ENCODE measurements at regions not wholly inside any gene's neighbourhood (a gene's known extent, or its start where the extent isn't known, plus 50 kb on each side); places are given as distances from the start of the nearest gene placed in this dataset.

DNA sequence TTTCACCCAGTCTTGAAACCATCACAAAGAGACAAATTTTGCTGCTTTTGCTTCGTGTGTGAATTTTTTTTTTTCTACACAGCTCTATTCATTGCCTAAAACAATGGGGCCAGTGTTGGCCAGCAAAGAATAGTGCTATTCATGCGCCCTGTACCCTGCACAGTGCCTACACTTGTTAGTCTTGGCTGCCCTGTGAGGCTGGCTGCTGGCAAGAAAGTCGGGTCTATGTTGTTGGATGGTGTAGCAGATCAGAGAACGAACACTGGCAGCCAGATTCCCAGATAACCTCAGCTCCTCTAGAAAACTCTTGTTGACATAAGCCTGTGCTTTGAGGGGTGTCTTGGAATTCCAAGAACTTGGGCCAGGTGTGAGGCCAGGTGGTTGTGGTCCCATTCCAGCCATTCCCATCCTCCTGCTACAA lies 455.7 kb upstream of the TCF4 start:
- TF ChIP-seq POLR2AphosphoS5 (IDR thresholded peaks at IDR 0.05) = no peak
- TF ChIP-seq EP300 (IDR thresholded peaks at IDR 0.05) = no peak
- TF ChIP-seq, protein P1, sequence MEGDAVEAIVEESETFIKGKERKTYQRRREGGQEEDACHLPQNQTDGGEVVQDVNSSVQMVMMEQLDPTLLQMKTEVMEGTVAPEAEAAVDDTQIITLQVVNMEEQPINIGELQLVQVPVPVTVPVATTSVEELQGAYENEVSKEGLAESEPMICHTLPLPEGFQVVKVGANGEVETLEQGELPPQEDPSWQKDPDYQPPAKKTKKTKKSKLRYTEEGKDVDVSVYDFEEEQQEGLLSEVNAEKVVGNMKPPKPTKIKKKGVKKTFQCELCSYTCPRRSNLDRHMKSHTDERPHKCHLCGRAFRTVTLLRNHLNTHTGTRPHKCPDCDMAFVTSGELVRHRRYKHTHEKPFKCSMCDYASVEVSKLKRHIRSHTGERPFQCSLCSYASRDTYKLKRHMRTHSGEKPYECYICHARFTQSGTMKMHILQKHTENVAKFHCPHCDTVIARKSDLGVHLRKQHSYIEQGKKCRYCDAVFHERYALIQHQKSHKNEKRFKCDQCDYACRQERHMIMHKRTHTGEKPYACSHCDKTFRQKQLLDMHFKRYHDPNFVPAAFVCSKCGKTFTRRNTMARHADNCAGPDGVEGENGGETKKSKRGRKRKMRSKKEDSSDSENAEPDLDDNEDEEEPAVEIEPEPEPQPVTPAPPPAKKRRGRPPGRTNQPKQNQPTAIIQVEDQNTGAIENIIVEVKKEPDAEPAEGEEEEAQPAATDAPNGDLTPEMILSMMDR (IDR thresholded peaks at IDR 0.05) = no peak
- TF ChIP-seq POLR2A (IDR thresholded peaks at IDR 0.05) = no peak
- peak; percentile 63 for DNase-seq
- peaks cover 0 to 6% (median 3%) of the 10 kb centered on the region in 4 donors for H3K9me3 ChIP-seq
- no peak overlapping the region for H3K4me3 ChIP-seq
- no peaks in the 10 kb centered on the region for H3K27me3 ChIP-seq
- 43 to 74% methylated on average over 4 of the region's 4 CpGs for WGBS, 2 donors
- no peaks in the 10 kb centered on the region for H3K4me1 ChIP-seq
- H3K36me3 ChIP-seq = no peaks in the 10 kb centered on the region
- no peak overlapping the region for H3K27ac ChIP-seq
- intact Hi-C loops (cut with DNase I) = no loop called here

DNA sequence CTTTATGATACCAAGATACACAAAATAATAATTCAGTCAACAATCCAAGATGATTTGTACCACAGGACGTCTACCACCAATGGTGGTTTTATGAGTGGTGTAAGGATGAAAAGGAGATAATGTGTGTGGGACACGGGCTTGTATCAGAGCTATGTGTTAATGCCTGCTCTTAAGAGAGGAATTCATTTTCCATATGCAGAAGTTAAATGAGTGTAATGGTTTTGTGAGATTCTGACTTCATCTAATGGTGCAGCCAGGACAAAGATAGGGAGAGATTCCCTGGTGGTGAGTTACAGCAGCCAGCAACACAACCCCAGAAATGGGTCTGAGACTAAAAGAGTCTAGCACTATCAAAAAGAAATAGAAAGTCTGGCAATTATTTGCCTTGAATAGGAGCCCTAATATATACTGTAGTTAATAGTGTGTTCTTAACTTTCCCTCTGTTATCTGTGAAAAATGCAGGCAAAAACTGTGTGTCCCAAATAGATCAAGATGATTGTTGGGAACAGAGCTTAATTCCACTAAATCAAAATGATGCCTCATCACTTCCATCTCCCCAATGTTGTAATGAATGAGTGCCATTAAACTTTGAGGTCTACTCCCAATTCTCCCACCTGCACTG lies 455.0 kb upstream of the TCF4 start:
- Histone ChIP-seq H3K4me3 (no peak overlapping the region), H3K36me3 (no peaks in the 10 kb centered on the region), H3K9me3 (no peaks in the 10 kb centered on the region), H3K4me1 (no peaks in the 10 kb centered on the region), H3K27ac (no peak overlapping the region), H3K27me3 (no peaks in the 10 kb centered on the region)
- WGBS, 2 donors = 73 to 81% methylated on average over 2 of the region's 2 CpGs
- no peak for DNase-seq
- intact Hi-C loops (cut with DNase I) = no loop called here
- TF ChIP-seq POLR2AphosphoS5 (IDR thresholded peaks at IDR 0.05) (no peak), POLR2A (IDR thresholded peaks at IDR 0.05) (no peak), EP300 (IDR thresholded peaks at IDR 0.05) (no peak)
- TF ChIP-seq, protein P1 (IDR thresholded peaks at IDR 0.05) = no peak

DNA sequence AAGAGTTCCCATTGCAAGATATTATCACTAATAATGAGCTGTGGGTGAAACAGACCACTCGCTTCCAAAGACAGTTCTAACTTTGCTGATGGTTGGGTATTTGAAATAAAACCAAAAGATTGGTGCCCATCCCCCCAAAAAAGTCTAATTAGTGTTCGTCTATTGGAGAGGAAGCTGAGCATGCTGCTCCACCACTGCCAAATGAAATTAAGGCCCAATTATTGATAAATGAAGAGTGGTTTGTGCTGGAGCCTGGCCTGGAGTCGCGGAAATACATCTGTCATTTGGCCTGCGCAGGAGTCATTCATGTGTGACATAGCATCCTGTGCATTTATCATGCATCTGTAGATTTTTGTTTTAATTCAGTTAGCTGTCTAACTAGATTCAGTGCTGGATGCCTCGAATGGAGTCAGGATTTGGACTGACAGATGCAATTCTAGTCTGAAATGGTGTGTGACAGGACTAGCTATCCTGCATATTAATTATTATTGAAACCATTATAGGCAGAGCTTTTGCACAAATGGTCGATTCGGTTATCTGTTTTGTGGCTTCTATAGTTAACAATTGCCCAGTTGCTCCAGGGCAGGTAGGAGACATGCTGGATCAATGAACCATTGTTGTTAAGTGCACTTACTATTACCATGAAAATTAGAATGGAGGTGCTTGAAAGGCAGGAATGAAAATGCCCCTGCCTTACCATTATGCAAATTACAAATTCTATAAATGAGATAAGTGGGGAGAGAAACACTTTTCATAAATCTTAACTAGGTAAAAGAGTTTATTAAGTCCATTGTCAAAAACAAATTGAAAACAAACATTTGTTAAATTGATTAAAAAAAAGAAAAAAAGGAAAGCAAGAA lies 450.4 kb upstream of the TCF4 start:
- no peak for DNase-seq
- H3K9me3 ChIP-seq = no peaks in the 10 kb centered on the region
- intact Hi-C loops (cut with DNase I) = no loop called here
- 74 to 75% methylated on average over 8 of the region's 8 CpGs for WGBS, 2 donors
- no peaks in the 10 kb centered on the region for H3K27me3 ChIP-seq
- TF ChIP-seq EP300 (IDR thresholded peaks at IDR 0.05) = no peak
- no peak for TF ChIP-seq POLR2AphosphoS5 (IDR thresholded peaks at IDR 0.05)
- no peak for TF ChIP-seq POLR2A (IDR thresholded peaks at IDR 0.05)
- TF ChIP-seq, protein P1 (IDR thresholded peaks at IDR 0.05) = no peak
- no peak overlapping the region for H3K27ac ChIP-seq
- H3K36me3 ChIP-seq = no peaks in the 10 kb centered on the region
- H3K4me1 ChIP-seq = no peaks in the 10 kb centered on the region
- no peak overlapping the region for H3K4me3 ChIP-seq

DNA sequence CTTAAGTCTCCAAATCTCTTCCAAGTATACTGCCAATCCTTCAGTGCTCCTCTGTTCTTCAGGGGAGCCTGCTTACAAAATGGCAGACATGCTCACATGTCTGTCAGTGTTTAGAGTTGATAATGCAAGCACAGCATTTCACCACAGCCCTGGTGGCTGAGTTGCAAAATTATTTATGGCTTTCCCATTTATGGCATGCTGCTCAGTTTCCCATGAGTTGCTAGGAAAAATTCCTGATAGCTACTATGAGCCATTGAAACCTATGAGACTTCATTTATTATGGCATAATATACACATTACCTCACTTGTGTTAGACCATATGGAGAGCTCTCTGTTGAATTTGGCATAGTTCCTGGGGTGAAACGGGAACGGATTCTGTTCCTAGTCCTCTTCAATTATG lies 448.7 kb upstream of the TCF4 start:
- no peak overlapping the region for H3K27ac ChIP-seq
- intact Hi-C loops (cut with DNase I) = no loop called here
- 80 to 85% methylated on average over 2 of the region's 2 CpGs for WGBS, 2 donors
- H3K4me1 ChIP-seq = no peaks in the 10 kb centered on the region
- H3K27me3 ChIP-seq = no peaks in the 10 kb centered on the region
- no peak for DNase-seq
- no peaks in the 10 kb centered on the region for H3K9me3 ChIP-seq
- TF ChIP-seq POLR2A (IDR thresholded peaks at IDR 0.05) = no peak
- no peak for TF ChIP-seq POLR2AphosphoS5 (IDR thresholded peaks at IDR 0.05)
- TF ChIP-seq EP300 (IDR thresholded peaks at IDR 0.05) = no peak
- TF ChIP-seq, protein P1 (IDR thresholded peaks at IDR 0.05) = no peak
- no peak overlapping the region for H3K4me3 ChIP-seq
- H3K36me3 ChIP-seq = no peaks in the 10 kb centered on the region

Data from sigmoid colon (tissue), 6 donors.